Testis (tissue), 2 donors: ENCODE measurements at regions not wholly inside any gene's neighbourhood (a gene's known extent, or its start where the extent isn't known, plus 50 kb on each side); places are given as distances from the start of the nearest gene placed in this dataset.

ENCODE experiments used
- CTCF ChIP-seq, 3 experiments: fragments of 450-650 bp in 2 of 3; fragments of 200-600 bp in 1 of 3; sonication (generic) in 1 of 3; IDR thresholded peaks; one replicate each; pipeline ENCODE4 v1.5.1; 2016 to 2019; ENCODE audit warnings: antibody characterized with exemption in 3 of 3, mild to moderate bottlenecking in 2 of 3, moderate library complexity in 1 of 3
- POLR2A ChIP-seq: fragments of 450-650 bp; IDR thresholded peaks from one replicate; pipeline ENCODE4 v1.6.1; 2017; ENCODE audit warnings: antibody characterized with exemption, mild to moderate bottlenecking, moderate library complexity

GRCh38 chr12:114759635-114760034 is 75.7 kb upstream of the TBX3 start:
- TF ChIP-seq POLR2A (no peak), CTCF (IDR thresholded peaks at IDR 0.05) (no peak)
